NCI-H2029 (cell line): ENCODE measurements at regions not wholly inside any gene's neighbourhood (a gene's known extent, or its start where the extent isn't known, plus 50 kb on each side); places are given as distances from the start of the nearest gene placed in this dataset.

ENCODE experiments used
- DNase-seq: peaks from one replicate; lab custom pipeline; 2025; lab: John Stamatoyannopoulos, UW

GRCh38 chr15:39447881-39448280, 133.0 kb upstream of the THBS1 start:
- no peak for DNase-seq

- no peak for DNase-seq
Measured at GRCh38 chr15:39448409-39448808, 132.5 kb upstream of the THBS1 start.

GRCh38 chr15:39451121-39451688, 129.7 kb upstream of the THBS1 start:
- no peak for DNase-seq

- DNase-seq: no peak
Measured at GRCh38 chr15:39451871-39452270, 129.0 kb upstream of the THBS1 start.

GRCh38 chr15:39453620-39454019, 127.3 kb upstream of the THBS1 start:
- DNase-seq: no peak

- DNase-seq: no peak
Measured at GRCh38 chr15:39454189-39454986, 126.5 kb upstream of the THBS1 start.

- no peak for DNase-seq
Measured at GRCh38 chr15:39455471-39455991, 125.3 kb upstream of the THBS1 start.

- no peak for DNase-seq
Measured at GRCh38 chr15:39456159-39456558, 124.7 kb upstream of the THBS1 start.

- no peak for DNase-seq
Measured at GRCh38 chr15:39456582-39457330, 124.1 kb upstream of the THBS1 start.

GRCh38 chr15:39458131-39458530, 122.7 kb upstream of the THBS1 start:
- DNase-seq: no peak

GRCh38 chr15:39459548-39459947, 121.3 kb upstream of the THBS1 start:
- DNase-seq: no peak

- no peak for DNase-seq
Measured at GRCh38 chr15:39460748-39461147, 120.1 kb upstream of the THBS1 start.

GRCh38 chr15:39461536-39462130, 119.2 kb upstream of the THBS1 start:
- no peak for DNase-seq

GRCh38 chr15:39462691-39463090, 118.2 kb upstream of the THBS1 start:
- DNase-seq: no peak

- DNase-seq: no peak
Measured at GRCh38 chr15:39465843-39466749, 114.8 kb upstream of the THBS1 start.

- no peak for DNase-seq
Measured at GRCh38 chr15:39466750-39467105, 114.2 kb upstream of the THBS1 start.

- no peak for DNase-seq
Measured at GRCh38 chr15:39468331-39468730, 112.5 kb upstream of the THBS1 start.

- no peak for DNase-seq
Measured at GRCh38 chr15:39468828-39469227, 112.1 kb upstream of the THBS1 start.

- DNase-seq: no peak
Measured at GRCh38 chr15:39471785-39472574, 108.9 kb upstream of the THBS1 start.

GRCh38 chr15:39472621-39473297, 108.1 kb upstream of the THBS1 start:
- no peak for DNase-seq
